Hippocampal formation (tissue), 2 donors: ENCODE measurements at regions not wholly inside any gene's neighbourhood (a gene's known extent, or its start where the extent isn't known, plus 50 kb on each side); places are given as distances from the start of the nearest gene placed in this dataset.
A peak's percentile ranks its signal among the peaks of the same experiment; 100 is the strongest.
"Not testable (repeated sequence)": the region's sequence is repeated elsewhere in the genome, so short reads cannot be mapped to it uniquely, and the experiment has no call there.

ENCODE experiments used
- DNase-seq, 2 donors: peaks; one replicate each; lab custom pipeline; 2025; lab: John Stamatoyannopoulos, UW

DNA sequence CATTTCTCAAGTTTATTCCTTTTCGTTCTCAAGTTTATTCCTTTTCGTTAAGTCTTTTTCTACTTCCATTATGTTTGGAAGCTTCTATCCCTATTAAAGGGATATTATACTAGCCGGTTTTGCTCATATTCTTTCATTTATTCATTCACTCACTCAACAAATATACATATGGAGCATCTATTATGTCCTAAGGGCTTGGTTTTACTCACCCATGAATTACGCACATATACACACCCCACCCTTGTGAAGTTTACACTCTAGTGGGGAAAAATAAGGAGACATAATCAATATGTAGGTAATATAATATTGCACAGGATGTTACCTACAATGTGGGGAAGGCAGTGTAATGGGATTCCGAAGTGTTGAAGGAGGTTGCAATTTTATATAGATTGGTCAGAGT is 90.5 kb downstream of the ACTL7B start:
- DNase-seq, result no peak

DNA sequence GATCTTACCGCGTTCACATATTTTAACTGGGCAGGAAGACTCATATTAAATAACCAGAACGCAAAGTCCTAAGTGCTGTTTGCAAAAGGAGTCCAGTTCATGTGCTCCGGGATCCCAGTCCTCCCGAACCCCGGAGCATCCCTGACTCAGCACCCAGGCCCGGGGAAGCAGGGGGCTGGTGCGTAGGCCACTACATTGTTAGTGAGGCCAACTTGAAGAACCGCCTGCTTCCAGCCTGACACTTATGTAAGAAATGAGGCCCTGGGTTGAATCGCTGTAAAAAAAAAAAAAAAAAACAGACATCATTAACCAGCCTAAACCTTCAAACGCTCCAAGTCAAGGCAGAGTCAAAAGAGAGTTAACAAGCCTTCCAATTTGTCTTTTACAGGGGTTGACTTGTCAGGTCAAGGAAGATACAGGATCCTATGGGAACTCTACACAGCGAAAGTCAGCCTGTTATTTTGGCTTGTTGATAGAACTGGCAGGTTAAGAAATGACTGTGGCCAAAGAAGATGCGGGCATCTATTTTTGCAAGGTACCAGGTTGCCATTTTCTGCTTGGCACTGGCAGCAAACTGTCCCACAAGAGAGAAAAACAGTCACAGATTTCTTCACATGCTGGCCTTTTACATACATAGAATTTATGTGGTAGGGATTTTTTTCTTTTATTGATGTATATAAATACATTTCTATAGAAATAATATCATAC is 93.3 kb downstream of the ACTL7B start:
- no peak for DNase-seq

DNA sequence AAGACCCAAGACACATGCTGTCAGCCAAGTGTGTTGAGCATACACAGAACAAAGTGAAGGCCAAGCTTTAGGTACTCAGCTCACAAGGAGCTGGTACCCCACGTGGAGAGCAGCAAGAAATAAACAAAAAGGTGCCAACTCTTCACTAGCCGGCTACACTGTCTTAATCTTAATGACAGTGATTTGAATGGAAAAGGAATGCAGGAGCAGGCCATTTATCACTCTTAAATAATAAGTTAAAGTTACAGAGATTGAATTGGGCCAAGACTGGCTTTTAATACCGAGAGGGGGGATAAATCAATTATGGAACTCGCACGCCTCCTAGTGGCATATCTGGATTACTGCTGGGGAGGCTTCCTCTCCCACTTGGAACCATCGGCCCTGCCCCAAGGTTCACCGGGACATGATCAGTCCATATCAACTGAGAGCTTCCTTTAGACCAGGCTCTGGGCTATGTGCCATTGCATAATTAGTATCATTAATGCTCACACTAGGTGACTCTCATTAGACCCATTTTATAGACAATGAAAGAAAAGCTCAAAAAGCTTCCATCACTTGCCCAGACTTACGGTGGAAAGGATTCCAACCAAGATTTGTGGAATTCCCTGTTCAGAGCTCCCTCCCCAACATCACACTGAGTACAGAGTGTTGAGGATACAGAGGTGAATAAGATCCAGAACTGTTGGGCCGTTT is 94.0 kb downstream of the ACTL7B start:
- DNase-seq, result peak; percentile 28 to 72

GRCh38 chr9:108760841-108761240 is 94.9 kb downstream of the ACTL7B start:
- DNase-seq, result no peak

DNA sequence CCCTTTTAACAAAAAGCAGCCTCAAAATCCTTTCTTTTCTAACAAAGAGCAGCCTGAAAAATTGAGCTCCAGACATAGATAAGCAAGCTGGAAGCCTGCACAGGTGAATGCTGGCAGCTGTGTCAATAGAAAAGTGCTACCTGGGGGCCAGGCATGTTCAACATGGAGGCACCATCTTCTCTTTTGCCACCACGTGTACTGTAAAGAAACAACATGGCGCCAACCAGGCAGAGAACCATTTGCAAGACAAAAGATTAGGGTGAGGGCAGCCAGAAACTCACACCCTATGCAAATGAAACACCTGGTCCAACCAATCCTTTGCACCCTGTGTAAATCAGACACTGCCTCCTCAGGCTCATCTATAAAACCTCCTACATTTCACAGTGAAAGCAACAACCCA is 96.0 kb downstream of the ACTL7B start:
- no peak for DNase-seq

DNA sequence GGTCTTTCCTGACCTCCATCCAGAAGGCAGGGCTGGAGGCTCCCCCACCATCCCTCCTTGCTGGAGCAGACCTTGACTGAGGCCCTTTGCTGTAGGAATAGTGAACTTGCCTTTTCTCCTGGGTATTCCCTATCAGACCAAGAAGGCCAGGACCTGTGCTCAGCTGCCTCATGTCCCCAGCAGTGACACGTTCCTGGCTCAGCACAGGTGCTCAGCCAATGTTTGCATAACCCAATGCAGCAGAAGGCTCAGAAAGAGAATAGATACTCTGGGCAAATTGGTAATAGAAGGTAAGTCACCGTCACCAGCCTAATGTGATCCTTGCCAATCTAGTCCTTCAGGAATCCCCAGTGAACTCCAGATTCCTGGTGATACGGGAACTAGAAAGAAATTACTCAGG is 96.4 kb downstream of the ACTL7B start:
- DNase-seq, result no peak

DNA sequence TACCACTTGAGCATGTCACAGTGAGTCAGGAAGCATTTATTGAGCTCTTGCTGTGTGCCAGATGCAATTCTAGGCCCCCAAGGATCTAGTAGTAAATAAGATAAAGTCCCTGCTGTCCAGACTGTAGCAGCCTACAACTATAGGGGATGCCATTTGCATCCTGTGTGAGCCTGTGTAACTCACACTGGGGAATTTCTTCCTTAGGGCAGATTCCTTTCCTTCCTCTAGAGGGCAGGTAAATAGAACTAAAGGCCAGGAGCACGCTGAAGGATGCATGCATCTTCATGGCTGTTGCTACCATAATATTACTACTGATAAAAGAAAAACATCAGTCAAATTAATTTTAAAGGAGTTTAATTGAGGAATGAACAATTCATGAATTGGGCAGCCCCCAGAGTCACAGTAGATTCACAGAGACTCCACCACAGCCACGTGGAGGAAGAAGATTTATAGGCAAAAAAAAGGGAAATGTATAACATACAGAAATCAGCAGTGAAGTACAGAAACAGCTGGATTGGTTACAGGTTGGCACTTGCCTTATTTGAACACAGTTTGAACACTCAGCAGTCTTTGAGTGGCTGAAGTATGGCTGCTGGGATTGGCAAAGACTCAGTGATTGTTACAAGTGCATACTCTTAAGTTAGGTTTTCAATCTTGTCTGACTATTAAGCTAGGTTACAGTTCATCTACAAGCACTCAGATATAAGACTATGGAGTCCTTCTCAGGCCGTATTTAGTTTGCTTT is 98.9 kb downstream of the ACTL7B start:
- DNase-seq, result no peak

DNA sequence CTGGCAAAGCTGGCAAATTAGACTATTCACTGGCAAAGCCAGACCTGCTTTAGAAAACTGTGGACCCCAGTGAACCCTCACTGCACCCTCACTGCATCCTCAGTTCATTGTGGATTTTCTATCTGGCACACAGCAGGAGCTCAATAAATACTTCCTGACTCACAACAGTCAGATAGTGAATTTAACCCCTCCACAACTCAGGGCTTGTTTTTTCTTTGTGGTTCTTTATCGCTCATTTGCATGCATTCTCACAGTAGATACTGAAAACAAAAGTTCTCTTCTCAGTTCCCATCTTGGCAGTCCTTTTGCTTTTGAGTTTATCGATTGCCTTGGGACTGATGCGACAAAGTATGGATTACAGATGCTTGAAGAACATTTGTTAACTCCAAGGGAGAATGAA is 99.8 kb downstream of the ACTL7B start:
- DNase-seq, result no peak

- no peak for DNase-seq
These were observed 104.4 kb downstream of the ACTL7B start for GRCh38 chr9:108751369-108751768.

DNA sequence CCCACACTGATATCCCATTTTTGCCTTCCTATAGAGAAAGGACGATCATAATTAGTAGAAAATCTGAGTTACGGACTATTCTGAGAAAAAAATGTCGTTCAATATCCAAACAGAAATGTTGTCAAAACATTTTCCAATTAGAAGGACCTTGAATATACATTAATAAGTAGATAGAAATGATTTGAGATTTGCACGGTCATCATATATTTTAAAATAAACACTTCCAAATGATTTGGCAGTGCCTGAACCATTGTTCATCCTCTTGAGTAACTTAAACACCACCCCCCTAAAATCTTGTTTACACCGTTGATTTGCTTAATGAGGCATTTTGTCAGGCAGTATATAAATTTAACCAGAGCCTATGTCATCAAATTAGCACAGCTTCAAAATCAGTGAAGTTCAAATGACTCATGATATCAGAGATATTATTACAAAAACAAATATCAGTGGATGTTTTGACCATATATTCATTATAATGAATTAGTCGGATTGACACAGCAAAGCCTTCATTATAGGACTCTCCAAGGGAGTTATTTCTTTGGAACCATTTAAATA is 105.0 kb downstream of the ACTL7B start:
- no peak for DNase-seq

- DNase-seq, result no peak
These were observed 107.0 kb downstream of the ACTL7B start for GRCh38 chr9:108748776-108749175.

- DNase-seq, result no peak
These were observed 108.9 kb downstream of the ACTL7B start for GRCh38 chr9:108746864-108747263.

DNA sequence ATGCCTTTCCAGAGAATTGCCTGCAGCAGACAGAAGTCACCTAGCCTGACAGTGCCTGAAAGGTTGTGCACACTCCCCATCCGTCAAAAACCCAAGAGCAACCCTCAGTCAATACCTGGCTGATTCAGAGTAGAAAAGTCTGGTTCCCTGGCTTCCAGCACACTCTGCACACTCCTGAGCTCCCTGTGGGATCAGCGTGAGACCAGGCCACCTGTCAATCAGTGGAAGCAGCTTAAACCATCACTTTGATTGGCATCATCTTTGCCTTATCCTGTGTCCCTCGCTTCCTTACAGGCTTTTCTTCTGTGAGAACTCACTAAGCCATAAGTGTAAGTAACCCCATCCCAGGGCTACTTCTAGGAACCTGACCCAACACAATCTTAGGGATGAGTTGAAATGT is 109.8 kb downstream of the ACTL7B start:
- DNase-seq, result no peak

GRCh38 chr9:108744641-108745040 is 111.1 kb downstream of the ACTL7B start:
- no peak for DNase-seq

DNA sequence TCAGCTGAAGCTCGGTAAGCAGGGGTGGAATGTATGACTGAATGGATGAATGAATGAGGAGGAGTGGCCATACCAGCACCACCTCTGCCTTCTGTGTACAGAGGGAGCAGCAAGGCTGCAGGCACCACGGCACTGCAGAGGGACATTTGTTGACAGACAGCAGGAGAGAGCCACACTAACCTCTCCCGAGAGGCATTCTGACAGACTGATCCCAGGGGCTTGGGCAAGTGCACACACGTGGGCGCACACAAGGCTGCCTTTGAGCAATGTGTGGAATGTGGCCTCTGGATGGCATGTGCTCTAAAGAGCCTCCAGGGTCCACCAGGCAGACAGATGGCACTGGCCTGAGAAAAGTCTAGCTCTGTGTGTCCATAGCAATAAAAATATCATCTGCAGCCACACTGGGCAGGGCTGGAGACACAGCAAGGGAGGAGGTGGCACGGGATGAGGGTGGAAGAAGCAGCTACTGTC is 111.8 kb downstream of the ACTL7B start:
- DNase-seq, result no peak

DNA sequence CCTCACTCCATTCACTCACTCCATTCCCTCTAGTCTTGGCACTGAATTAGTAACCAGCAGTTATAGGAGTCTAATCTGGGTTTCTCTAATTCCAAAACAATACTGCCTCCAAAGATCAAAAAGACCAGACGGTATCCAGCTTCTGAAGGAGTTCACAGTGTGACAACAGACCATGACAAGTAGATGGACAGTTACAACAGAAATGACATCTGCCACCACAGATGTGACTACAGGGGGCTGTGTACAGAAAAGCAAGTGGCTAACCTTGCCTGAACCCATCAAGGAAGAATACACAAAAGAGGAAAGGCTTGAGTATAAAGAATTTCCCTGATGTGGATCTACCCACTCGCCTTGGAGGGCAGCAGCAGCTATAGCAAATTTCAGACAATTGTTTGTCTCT is 112.4 kb downstream of the ACTL7B start:
- DNase-seq, result no peak

GRCh38 chr9:108742191-108742590 is 113.6 kb downstream of the ACTL7B start:
- no peak for DNase-seq

DNA sequence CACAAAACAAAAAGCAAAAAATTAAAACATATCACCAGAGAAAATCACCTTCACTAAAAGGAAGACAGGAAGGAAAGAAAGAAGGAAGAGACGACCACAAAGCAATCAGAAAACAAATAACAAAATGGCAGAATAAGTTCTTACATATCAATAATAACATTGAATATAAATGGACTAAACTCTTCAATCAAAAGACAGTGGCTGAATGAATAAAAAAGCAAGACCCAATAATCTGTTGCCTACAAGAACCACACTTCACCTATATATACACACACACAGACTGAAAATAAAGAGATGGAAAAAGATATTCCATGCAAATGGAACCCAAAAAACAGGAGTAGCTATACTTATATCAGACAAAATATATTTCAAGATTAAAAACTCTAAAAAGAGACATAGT is 124.5 kb downstream of the ACTL7B start:
- DNase-seq, result not testable (repeated sequence)

GRCh38 chr9:108727580-108728111 is 128.1 kb downstream of the ACTL7B start:
- DNase-seq, result peak; percentile 35 to 46

- DNase-seq, result no peak
These were observed 131.1 kb downstream of the ACTL7B start for GRCh38 chr9:108724652-108725051.

- no peak for DNase-seq
These were observed 131.7 kb downstream of the ACTL7B start for GRCh38 chr9:108724122-108724521.

DNA sequence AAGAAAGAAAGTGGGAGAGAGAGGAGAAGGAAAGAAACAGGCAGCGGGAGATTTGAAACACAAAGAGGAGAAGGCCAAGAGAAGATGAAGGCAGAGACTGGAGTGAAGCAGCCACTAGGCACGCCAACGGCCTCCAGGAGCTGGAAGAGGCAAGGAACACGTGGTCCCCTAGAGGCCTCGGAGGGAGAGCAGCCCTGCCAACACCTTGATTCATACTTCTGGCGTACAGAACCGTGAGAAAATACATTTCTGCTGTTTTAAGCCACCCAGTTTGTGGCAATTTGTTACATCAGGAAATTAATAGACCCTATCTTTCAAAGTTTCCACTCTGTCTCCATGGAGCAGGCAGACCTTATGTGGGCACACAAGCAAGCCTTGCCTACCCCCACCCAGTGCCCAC is 133.4 kb downstream of the ACTL7B start:
- DNase-seq, result no peak
